ENCODE measurements at regions not wholly inside any gene's neighbourhood (a gene's known extent, or its start where the extent isn't known, plus 50 kb on each side); places are given as distances from the start of the nearest gene placed in this dataset.

GRCh38 chr16:87076331-87076949, 240.8 kb downstream of the C16orf95 start:
- Histone ChIP-seq H3K27ac (ENCODE audit: low read depth, low read length, poor library complexity, severe bottlenecking) (no peak overlapping the region), H3K4me1 (ENCODE audit: insufficient read depth, low read length, poor library complexity, severe bottlenecking) (no peaks in the 10 kb centered on the region), H3K27me3 (replicated peaks; ENCODE audit: insufficient read depth, low read depth, low read length, poor library complexity) (peaks cover 7% of the 10 kb centered on the region), H3K36me3 (ENCODE audit: insufficient read depth, low read length, poor library complexity, severe bottlenecking) (no peaks in the 10 kb centered on the region), H3K4me3 (ENCODE audit: low read depth, low read length, poor library complexity, severe bottlenecking) (no peak overlapping the region), H3K9me3 (ENCODE audit: low read depth, low read length, poor library complexity, severe bottlenecking) (peaks cover 18% of the 10 kb centered on the region)
- DNase-seq (ENCODE audit: low spot score), result no peak
- POLR2A ChIA-PET (ENCODE audit: low non-redundant PET), result no interaction called here
- CTCF ChIA-PET, result interaction anchor here (0.6 kb wide), 1 partner anchor 10 kb away, joined by 3 read pairs; no protein-coding TSS in a partner anchor
- no TSS peak for BruUV-seq (replicated peaks)
- intact Hi-C loops (cut with micrococcal nuclease; ENCODE audit: unreplicated experiment), result no loop called here
- TF ChIP-seq, protein P1, sequence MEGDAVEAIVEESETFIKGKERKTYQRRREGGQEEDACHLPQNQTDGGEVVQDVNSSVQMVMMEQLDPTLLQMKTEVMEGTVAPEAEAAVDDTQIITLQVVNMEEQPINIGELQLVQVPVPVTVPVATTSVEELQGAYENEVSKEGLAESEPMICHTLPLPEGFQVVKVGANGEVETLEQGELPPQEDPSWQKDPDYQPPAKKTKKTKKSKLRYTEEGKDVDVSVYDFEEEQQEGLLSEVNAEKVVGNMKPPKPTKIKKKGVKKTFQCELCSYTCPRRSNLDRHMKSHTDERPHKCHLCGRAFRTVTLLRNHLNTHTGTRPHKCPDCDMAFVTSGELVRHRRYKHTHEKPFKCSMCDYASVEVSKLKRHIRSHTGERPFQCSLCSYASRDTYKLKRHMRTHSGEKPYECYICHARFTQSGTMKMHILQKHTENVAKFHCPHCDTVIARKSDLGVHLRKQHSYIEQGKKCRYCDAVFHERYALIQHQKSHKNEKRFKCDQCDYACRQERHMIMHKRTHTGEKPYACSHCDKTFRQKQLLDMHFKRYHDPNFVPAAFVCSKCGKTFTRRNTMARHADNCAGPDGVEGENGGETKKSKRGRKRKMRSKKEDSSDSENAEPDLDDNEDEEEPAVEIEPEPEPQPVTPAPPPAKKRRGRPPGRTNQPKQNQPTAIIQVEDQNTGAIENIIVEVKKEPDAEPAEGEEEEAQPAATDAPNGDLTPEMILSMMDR (conservative IDR thresholded peaks at IDR 0.05; ENCODE audit: low read depth, low read length), result no peak
- no peak for TF ChIP-seq EZH2 (IDR thresholded peaks at IDR 0.05; ENCODE audit: borderline replicate concordance, low read depth, low read length, poor library complexity, severe bottlenecking)

DNA sequence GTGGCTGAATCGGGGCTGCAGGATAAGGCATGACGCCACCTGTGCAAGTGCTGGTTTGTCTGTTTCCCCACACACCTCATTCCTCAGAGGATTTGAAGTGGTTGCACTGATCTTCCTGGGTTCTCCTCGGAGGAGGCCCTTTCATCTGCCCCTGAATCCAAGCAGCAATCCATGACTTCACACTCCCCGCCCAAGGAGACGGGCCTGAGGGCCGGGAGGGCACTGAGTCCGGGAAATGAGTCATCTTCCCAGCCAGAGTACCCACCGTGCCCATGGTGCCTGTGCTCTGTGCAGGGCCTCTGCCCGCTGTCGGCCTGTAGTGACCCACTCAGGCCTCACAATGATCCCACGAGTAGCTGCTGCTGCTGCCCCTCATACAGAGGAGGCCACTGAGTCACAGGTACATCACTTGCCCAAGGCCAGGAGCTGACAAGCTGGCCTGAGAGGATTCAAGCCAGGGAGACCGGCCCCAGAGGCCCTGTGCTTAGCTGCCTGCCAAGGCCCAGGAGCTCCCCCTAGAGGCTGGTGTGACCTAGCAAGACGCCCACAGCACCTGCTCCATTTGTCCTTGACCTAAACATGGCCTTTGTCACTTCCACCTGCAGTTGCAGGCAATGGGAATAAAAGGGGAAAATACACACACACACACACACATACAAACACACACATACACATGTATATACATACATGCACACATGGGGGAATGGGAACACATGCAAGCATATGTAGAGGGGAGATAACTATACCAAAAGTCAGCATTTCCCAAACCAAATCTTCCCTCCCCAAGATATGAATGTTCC, 240.0 kb downstream of the C16orf95 start:
- ChIA-PET POLR2A (ENCODE audit: low non-redundant PET) (no interaction called here), CTCF (interaction anchor here (0.6 to 1.0 kb wide), 3 partner anchors 11 to 195 kb away, joined by 3 read pairs; no protein-coding TSS in a partner anchor)
- Histone ChIP-seq H3K9me3 (ENCODE audit: low read depth, low read length, poor library complexity, severe bottlenecking) (peaks cover 22% of the 10 kb centered on the region), H3K27ac (ENCODE audit: low read depth, low read length, poor library complexity, severe bottlenecking) (no peak overlapping the region), H3K36me3 (ENCODE audit: insufficient read depth, low read length, poor library complexity, severe bottlenecking) (no peaks in the 10 kb centered on the region), H3K4me1 (ENCODE audit: insufficient read depth, low read length, poor library complexity, severe bottlenecking) (no peaks in the 10 kb centered on the region), H3K4me3 (ENCODE audit: low read depth, low read length, poor library complexity, severe bottlenecking) (no peak overlapping the region), H3K27me3 (replicated peaks; ENCODE audit: insufficient read depth, low read depth, low read length, poor library complexity) (peaks cover 7% of the 10 kb centered on the region)
- TF ChIP-seq EZH2 (IDR thresholded peaks at IDR 0.05; ENCODE audit: borderline replicate concordance, low read depth, low read length, poor library complexity, severe bottlenecking), result no peak
- TF ChIP-seq, protein P1 (conservative IDR thresholded peaks at IDR 0.05; ENCODE audit: low read depth, low read length), result peak; percentile 76
- DNase-seq (ENCODE audit: low spot score), result peak; percentile 48
- intact Hi-C loops (cut with micrococcal nuclease; ENCODE audit: unreplicated experiment), result no loop called here
- no TSS peak for BruUV-seq (replicated peaks)

DNA sequence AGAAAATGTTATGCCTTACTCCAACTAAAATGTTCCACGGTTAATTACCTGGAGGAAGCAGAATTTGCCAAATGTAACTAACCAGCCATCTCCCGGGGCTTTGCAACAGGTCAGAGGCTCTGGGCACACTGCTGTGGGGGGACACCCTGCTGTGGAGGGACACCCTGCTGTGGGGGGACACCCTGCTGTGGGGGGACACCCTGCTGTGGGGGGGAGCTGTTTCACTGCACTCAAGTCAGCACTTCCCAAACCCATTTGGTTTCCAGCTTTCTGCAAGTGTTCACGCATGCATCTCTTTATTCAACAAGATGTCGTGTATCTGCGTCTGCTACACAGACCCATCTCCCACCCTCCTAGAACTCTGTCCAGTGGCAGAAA, 239.5 kb downstream of the C16orf95 start:
- BruUV-seq (replicated peaks), result no TSS peak
- POLR2A ChIA-PET (ENCODE audit: low non-redundant PET), result no interaction called here

More for the DNA sequence above, 239.5 kb downstream of the C16orf95 start:
- Histone ChIP-seq H3K9me3 (ENCODE audit: low read depth, low read length, poor library complexity, severe bottlenecking) (peaks cover 22% of the 10 kb centered on the region), H3K4me3 (ENCODE audit: low read depth, low read length, poor library complexity, severe bottlenecking) (no peak overlapping the region), H3K27ac (ENCODE audit: low read depth, low read length, poor library complexity, severe bottlenecking) (no peak overlapping the region), H3K4me1 (ENCODE audit: insufficient read depth, low read length, poor library complexity, severe bottlenecking) (no peaks in the 10 kb centered on the region), H3K36me3 (ENCODE audit: insufficient read depth, low read length, poor library complexity, severe bottlenecking) (no peaks in the 10 kb centered on the region), H3K27me3 (replicated peaks; ENCODE audit: insufficient read depth, low read depth, low read length, poor library complexity) (peaks cover 7% of the 10 kb centered on the region)
- CTCF ChIA-PET, result interaction anchor here (1.0 kb wide), 1 partner anchor 15 kb away, joined by 3 read pairs; no protein-coding TSS in a partner anchor
- intact Hi-C loops (cut with micrococcal nuclease; ENCODE audit: unreplicated experiment), result no loop called here
- TF ChIP-seq, protein P1 (conservative IDR thresholded peaks at IDR 0.05; ENCODE audit: low read depth, low read length), result no peak
- TF ChIP-seq EZH2 (IDR thresholded peaks at IDR 0.05; ENCODE audit: borderline replicate concordance, low read depth, low read length, poor library complexity, severe bottlenecking), result no peak
- no peak for DNase-seq (ENCODE audit: low spot score)
